Mesendoderm (in vitro differentiated cells): ENCODE measurements at regions not wholly inside any gene's neighbourhood (a gene's known extent, or its start where the extent isn't known, plus 50 kb on each side); places are given as distances from the start of the nearest gene placed in this dataset.

ENCODE experiments used
- DNase-seq: peaks from one replicate; pipeline ENCODE4 v3.0.0; 2013
- H2AK5ac ChIP-seq: 2 replicates; pipeline ENCODE4 v1.6.1; 2013; ENCODE audit warnings: low read length, inconsistent platforms
- H2BK120ac ChIP-seq: 2 replicates; pipeline ENCODE4 v1.6.1; 2013; ENCODE audit warnings: low read depth, mild to moderate bottlenecking, low read length, moderate library complexity, mixed read lengths
- H2BK15ac ChIP-seq: replicated peaks from 2 replicates; pipeline ENCODE4 v1.6.1; 2013; ENCODE audit warnings: low read depth, mild to moderate bottlenecking, moderate library complexity
- H2BK5ac ChIP-seq: 2 replicates; pipeline ENCODE4 v1.6.1; 2013; ENCODE audit warnings: low read length, inconsistent platforms
- H3K18ac ChIP-seq: 2 replicates; pipeline ENCODE4 v1.6.1; 2013; ENCODE audit warnings: mild to moderate bottlenecking, low read length, mixed read lengths
- H3K23ac ChIP-seq: one replicate; pipeline ENCODE4 v1.6.1; 2013; ENCODE audit warnings: low read length
- H3K27ac ChIP-seq: 2 replicates; pipeline ENCODE4 v1.5.1; 2013; ENCODE audit warnings: low read depth, mild to moderate bottlenecking, inconsistent platforms, low read length, moderate library complexity
- H3K27me3 ChIP-seq: 2 replicates; pipeline ENCODE4 v1.6.1; 2013; ENCODE audit warnings: low read length, control low read depth, mild to moderate bottlenecking, inconsistent platforms; ENCODE audit not compliant: insufficient read depth, poor library complexity
- H3K36me3 ChIP-seq: 2 replicates; pipeline ENCODE4 v1.6.1; 2013; ENCODE audit warnings: low read length, inconsistent platforms; ENCODE audit not compliant: control insufficient read depth, insufficient read depth
- H3K4ac ChIP-seq: one replicate; pipeline ENCODE4 v1.6.1; 2013; ENCODE audit warnings: low read depth, mild to moderate bottlenecking, low read length, moderate library complexity
- H3K4me1 ChIP-seq: 2 replicates; pipeline ENCODE4 v1.6.1; 2013; ENCODE audit warnings: low read depth, low read length, inconsistent platforms; ENCODE audit not compliant: control insufficient read depth
- H3K4me2 ChIP-seq: 2 replicates; pipeline ENCODE4 v1.6.1; 2013; ENCODE audit warnings: low read length
- H3K4me3 ChIP-seq: 2 replicates; pipeline ENCODE4 v1.5.1; 2013; ENCODE audit warnings: mild to moderate bottlenecking, low read length
- H3K56ac ChIP-seq: one replicate; pipeline ENCODE4 v1.6.1; 2013; ENCODE audit warnings: low read length
- H3K79me1 ChIP-seq: 2 replicates; pipeline ENCODE4 v1.6.1; 2013; ENCODE audit warnings: low read length, inconsistent platforms
- H3K79me2 ChIP-seq: 2 replicates; pipeline ENCODE4 v1.6.1; 2013; ENCODE audit warnings: mild to moderate bottlenecking, low read length; ENCODE audit not compliant: control insufficient read depth, insufficient read depth
- H3K9ac ChIP-seq: 2 replicates; pipeline ENCODE4 v1.6.1; 2013; ENCODE audit warnings: low read length, inconsistent platforms
- H4K5ac ChIP-seq: one replicate; pipeline ENCODE4 v1.6.1; 2013; ENCODE audit warnings: low read length
- H4K8ac ChIP-seq: one replicate; pipeline ENCODE4 v1.6.1; 2013; ENCODE audit warnings: low read depth, mild to moderate bottlenecking, control low read depth, low read length, moderate library complexity
- WGBS: extraction: QIAGEN DNeasy Blood & Tissue Kit; methylation state at CpG from one replicate; pipeline ENCODE4 v1.1.7; 2013; ENCODE audit warnings: low lambda C conversion rate, missing lambda C conversion rate; ENCODE audit not compliant: insufficient coverage; ENCODE audit errors: extremely low coverage; 5-methylcytosine and 5-hydroxymethylcytosine counted together

DNA sequence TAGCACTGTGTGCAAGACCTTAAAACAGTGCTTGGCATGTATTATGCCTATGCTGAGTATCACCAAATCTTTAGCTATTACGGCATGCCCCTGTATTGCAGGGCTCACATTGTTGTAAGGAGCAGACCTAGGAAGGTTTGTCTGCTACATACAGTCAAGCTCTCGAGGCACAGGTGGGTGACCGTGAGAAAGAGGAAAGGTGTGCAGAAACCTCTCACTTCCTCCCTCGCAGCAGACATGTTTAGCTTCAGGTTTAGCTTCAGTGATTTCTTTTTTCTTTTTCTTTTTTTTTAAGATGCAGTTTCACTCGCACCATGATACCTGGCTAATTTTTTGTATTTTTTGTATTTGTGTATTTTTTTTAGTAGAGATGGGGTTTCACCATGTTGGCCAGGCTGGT lies 275.8 kb upstream of the RIOK2 start:
- Histone ChIP-seq H3K4ac (no peak overlapping the region), H3K4me3 (no peak overlapping the region), H3K36me3 (no peaks in the 10 kb centered on the region), H3K18ac (no peak overlapping the region), H3K27ac (no peak overlapping the region), H3K4me1 (no peaks in the 10 kb centered on the region), H3K79me1 (no peaks in the 10 kb centered on the region), H3K9ac (no peak overlapping the region), H4K8ac (no peak overlapping the region), H4K5ac (no peak overlapping the region), H2BK15ac (no peak overlapping the region), H3K23ac (no peak overlapping the region), H3K79me2 (no peaks in the 10 kb centered on the region), H3K27me3 (no peaks in the 10 kb centered on the region), H3K56ac (no peak overlapping the region), H2AK5ac (no peak overlapping the region), H2BK120ac (no peak overlapping the region), H3K4me2 (no peak overlapping the region), H2BK5ac (no peak overlapping the region)
- DNase-seq, result no peak
- no CpG with 5 or more reads among the region's 5 CpGs for WGBS

DNA sequence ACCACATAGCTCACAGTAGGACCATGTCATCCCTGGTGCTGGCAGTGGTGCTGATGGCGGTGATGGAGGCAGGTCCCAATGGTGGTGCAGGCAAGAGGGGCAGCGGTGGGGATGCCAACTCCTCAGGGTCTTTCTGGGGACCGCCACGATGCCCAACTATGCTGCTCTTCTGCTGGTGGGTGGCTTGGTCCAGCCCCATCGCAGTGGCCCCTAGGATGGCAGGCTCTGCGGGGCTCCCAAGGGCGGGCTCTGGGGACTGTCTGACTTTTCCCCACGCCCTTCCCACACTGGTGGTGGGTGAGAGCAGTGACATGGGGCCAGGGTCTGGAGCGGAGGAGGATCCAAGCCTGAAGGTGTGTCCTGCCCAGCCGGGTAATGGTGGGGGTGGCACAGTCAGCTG lies 288.9 kb upstream of the RIOK2 start:
- Histone ChIP-seq H2AK5ac (no peak overlapping the region), H4K8ac (no peak overlapping the region), H3K79me1 (no peaks in the 10 kb centered on the region), H2BK5ac (no peak overlapping the region), H3K56ac (no peak overlapping the region), H3K23ac (no peak overlapping the region), H3K4ac (no peak overlapping the region), H3K9ac (no peak overlapping the region), H4K5ac (no peak overlapping the region), H2BK15ac (no peak overlapping the region), H3K36me3 (no peaks in the 10 kb centered on the region), H3K4me3 (no peak overlapping the region), H3K18ac (no peak overlapping the region), H2BK120ac (no peak overlapping the region), H3K4me1 (no peaks in the 10 kb centered on the region), H3K4me2 (no peak overlapping the region), H3K27me3 (no peaks in the 10 kb centered on the region), H3K27ac (no peak overlapping the region), H3K79me2 (no peaks in the 10 kb centered on the region)
- no CpG with 5 or more reads among the region's 10 CpGs for WGBS
- no peak for DNase-seq

- no peak overlapping the region for H4K8ac ChIP-seq
- no peaks in the 10 kb centered on the region for H3K36me3 ChIP-seq
- no peaks in the 10 kb centered on the region for H3K4me1 ChIP-seq
- H4K5ac ChIP-seq, result no peak overlapping the region
- no peak overlapping the region for H3K56ac ChIP-seq
- no peaks in the 10 kb centered on the region for H3K79me2 ChIP-seq
- H2BK5ac ChIP-seq, result no peak overlapping the region
- no peak overlapping the region for H2BK15ac ChIP-seq
- no peak overlapping the region for H3K18ac ChIP-seq
- WGBS, result no CpG with 5 or more reads among the region's 3 CpGs
- H3K4me2 ChIP-seq, result no peak overlapping the region
- H3K4ac ChIP-seq, result no peak overlapping the region
- H2AK5ac ChIP-seq, result no peak overlapping the region
- H3K27ac ChIP-seq, result no peak overlapping the region
- no peak overlapping the region for H3K4me3 ChIP-seq
- no peak overlapping the region for H3K23ac ChIP-seq
- no peaks in the 10 kb centered on the region for H3K27me3 ChIP-seq
- H3K9ac ChIP-seq, result no peak overlapping the region
- no peak for DNase-seq
- H2BK120ac ChIP-seq, result no peak overlapping the region
- H3K79me1 ChIP-seq, result no peaks in the 10 kb centered on the region
These were observed 292.8 kb upstream of the RIOK2 start for GRCh38 chr5:97475847-97476246.

DNA sequence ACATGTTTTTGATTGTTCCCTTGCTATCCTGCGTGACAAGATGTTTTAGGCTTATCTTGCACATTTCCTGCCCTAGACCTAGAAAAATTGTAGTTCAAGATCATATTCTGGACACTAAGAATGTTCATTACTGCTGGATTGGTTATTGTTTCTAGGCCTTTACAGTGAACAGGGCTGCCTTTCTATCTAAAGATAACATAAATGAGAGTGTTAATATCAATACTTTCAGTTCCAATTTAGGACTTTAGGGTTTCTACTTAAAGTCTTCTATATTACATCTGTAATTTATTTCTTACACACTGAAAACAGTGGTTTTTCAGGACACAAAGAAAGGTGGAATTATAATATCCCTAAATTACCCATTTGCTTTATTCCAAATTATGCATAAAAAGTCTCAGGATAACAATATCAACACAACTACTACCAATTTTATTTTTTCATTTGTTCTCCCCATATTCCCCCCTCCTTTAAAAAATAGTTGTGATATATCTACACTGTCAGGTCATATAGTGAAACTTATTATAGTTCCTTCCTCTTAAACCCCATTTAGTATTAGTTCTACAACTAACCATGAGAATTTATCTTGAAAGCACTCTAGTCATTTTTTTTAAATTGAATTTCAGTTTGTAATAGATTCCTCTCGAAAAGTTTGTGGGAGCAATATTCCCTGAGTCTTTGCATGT lies 293.9 kb upstream of the RIOK2 start:
- Histone ChIP-seq H3K27me3 (no peaks in the 10 kb centered on the region), H3K4me2 (no peak overlapping the region), H3K56ac (no peak overlapping the region), H4K5ac (no peak overlapping the region), H3K9ac (no peak overlapping the region), H2AK5ac (no peak overlapping the region), H2BK15ac (no peak overlapping the region), H3K79me2 (no peaks in the 10 kb centered on the region), H2BK120ac (no peak overlapping the region), H3K4ac (no peak overlapping the region), H4K8ac (no peak overlapping the region), H3K36me3 (no peaks in the 10 kb centered on the region), H3K18ac (no peak overlapping the region), H3K4me3 (no peak overlapping the region), H3K4me1 (no peaks in the 10 kb centered on the region), H2BK5ac (no peak overlapping the region), H3K23ac (no peak overlapping the region), H3K27ac (no peak overlapping the region), H3K79me1 (no peaks in the 10 kb centered on the region)
- no CpG with 5 or more reads among the region's 2 CpGs for WGBS
- no peak for DNase-seq

DNA sequence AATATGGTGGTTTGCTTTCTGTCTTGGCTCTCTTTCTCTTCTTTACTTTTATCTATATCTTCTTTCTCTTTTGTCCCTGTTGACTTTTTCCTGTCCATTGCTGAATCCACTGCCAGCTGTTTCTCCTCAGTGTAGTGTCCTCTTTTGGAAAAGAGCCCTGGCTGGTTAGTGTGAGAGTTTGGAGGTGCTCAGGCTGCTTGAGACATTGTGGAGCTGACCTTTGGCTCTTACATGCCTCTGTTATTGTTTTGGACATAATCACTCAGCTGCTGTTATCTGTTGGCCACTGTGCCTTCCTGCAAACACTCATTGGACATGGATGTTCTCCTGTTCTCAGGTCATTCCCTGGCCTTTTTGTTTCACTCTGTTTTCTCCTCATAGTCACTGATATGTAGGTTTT lies 295.4 kb upstream of the RIOK2 start:
- no peak overlapping the region for H3K18ac ChIP-seq
- no peaks in the 10 kb centered on the region for H3K79me2 ChIP-seq
- no peaks in the 10 kb centered on the region for H3K4me1 ChIP-seq
- H3K27me3 ChIP-seq, result no peaks in the 10 kb centered on the region
- no peak for DNase-seq
- H3K4me3 ChIP-seq, result no peak overlapping the region
- no peak overlapping the region for H2BK15ac ChIP-seq
- H3K4me2 ChIP-seq, result no peak overlapping the region
- no peak overlapping the region for H4K8ac ChIP-seq
- no peak overlapping the region for H3K4ac ChIP-seq
- H3K56ac ChIP-seq, result no peak overlapping the region
- no peak overlapping the region for H3K9ac ChIP-seq
- no peaks in the 10 kb centered on the region for H3K36me3 ChIP-seq
- H2BK120ac ChIP-seq, result no peak overlapping the region
- H3K27ac ChIP-seq, result no peak overlapping the region
- no peaks in the 10 kb centered on the region for H3K79me1 ChIP-seq
- no peak overlapping the region for H3K23ac ChIP-seq
- no peak overlapping the region for H2BK5ac ChIP-seq
- no peak overlapping the region for H4K5ac ChIP-seq
- H2AK5ac ChIP-seq, result no peak overlapping the region

DNA sequence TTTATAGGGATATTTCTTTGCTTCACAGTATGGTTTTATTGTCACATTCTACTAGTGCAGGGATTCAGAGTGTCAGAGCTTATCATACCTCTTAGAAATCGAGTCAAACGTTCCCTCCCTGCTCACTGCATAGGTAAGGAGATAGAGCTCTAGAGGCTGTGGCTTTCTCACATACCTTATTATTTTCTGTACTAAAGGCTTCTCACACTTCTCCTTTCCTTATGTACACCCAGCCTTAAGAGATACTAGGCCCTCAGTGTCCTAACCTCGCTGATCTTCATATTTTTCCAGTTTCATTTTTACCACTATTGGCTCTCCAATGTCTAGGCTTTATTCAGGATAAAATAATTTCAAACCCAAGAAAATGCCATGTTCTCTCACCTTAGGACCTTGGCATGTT lies 297.3 kb upstream of the RIOK2 start:
- Histone ChIP-seq H3K56ac (no peak overlapping the region), H2BK15ac (no peak overlapping the region), H2BK5ac (no peak overlapping the region), H3K4me2 (no peak overlapping the region), H2BK120ac (no peak overlapping the region), H4K5ac (no peak overlapping the region), H3K4me3 (no peak overlapping the region), H4K8ac (no peak overlapping the region), H2AK5ac (no peak overlapping the region), H3K9ac (no peak overlapping the region), H3K18ac (no peak overlapping the region), H3K27ac (no peak overlapping the region), H3K79me1 (no peaks in the 10 kb centered on the region), H3K4ac (no peak overlapping the region), H3K27me3 (no peaks in the 10 kb centered on the region), H3K79me2 (no peaks in the 10 kb centered on the region), H3K4me1 (no peaks in the 10 kb centered on the region), H3K23ac (no peak overlapping the region), H3K36me3 (no peaks in the 10 kb centered on the region)
- WGBS, result no CpG with 5 or more reads among the region's 3 CpGs
- no peak for DNase-seq
